Jurkat, Clone E6-1 (cell line): ENCODE measurements at regions not wholly inside any gene's neighbourhood (a gene's known extent, or its start where the extent isn't known, plus 50 kb on each side); places are given as distances from the start of the nearest gene placed in this dataset.
"Not testable (repeated sequence)": the region's sequence is repeated elsewhere in the genome, so short reads cannot be mapped to it uniquely, and the experiment has no call there.

ENCODE experiments used
- DNase-seq: peaks from one replicate; pipeline ENCODE4 v3.0.0-alpha.2; 2011; ENCODE audit warnings: low read depth, low spot score
- H3K4me3 ChIP-seq: 2 replicates; pipeline ENCODE4 v1.5.1; 2011; ENCODE audit warnings: mild to moderate bottlenecking, low read length, control low read depth, moderate library complexity

DNA sequence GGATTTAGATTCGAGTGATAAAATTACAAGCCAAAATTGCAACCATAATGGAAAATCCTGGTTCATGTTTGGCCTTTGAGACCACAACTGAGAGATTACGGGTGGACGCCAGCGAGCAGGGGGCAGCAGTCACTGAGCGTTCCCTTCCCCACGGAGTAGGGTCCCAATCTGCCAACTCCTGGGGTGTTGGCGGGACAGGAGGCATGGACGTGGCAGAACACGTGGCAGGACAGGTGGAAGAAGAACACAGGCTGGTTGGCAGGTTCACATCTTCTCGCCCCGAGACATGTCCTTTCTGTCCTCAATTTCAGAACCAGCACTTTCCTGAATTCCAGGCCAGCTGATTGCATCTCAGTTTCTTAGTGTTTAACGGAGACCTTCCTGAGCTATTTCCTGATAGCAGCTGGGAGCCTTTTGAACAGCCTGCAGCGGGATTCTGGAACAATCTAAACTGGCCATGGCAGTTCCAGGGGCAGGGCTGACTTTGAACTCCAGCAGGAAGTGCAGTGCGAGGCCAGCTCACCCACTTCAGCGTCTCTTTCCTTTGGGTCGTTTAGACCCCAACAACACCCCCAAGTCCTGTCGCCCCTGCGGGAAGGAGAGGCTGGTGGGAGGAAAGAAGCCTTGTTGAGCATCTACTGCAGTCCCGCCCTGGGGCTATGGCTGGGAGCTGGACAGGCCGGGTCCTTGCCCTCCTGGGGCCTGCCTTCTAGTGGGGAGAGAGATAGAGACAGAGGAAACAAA lies 159.1 kb upstream of the FOXF1 start:
- no peak for DNase-seq
- H3K4me3 ChIP-seq = no peak overlapping the region

DNA sequence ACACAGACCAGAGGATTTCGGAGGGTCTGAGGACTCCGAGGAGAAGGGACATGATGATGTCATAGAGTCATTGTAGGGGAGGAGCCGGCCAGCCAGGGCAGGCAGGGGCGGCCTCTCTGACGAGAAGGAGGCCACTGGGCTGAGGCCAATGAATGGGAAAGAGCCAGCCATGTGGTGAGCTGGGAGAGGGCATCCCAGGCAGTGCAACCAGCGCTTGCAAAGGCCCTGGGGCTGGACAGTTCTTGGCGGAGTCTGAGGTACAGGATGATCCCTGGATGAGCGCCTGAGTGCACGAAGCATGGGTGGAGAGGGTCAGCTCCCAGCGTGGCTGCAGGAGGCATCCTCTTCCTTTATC lies 158.6 kb upstream of the FOXF1 start:
- not testable (repeated sequence) for DNase-seq, H3K4me3 ChIP-seq

GRCh38 chr16:86353148-86353547 lies 157.2 kb upstream of the FOXF1 start:
- no peak for DNase-seq
- H3K4me3 ChIP-seq = no peak overlapping the region

DNA sequence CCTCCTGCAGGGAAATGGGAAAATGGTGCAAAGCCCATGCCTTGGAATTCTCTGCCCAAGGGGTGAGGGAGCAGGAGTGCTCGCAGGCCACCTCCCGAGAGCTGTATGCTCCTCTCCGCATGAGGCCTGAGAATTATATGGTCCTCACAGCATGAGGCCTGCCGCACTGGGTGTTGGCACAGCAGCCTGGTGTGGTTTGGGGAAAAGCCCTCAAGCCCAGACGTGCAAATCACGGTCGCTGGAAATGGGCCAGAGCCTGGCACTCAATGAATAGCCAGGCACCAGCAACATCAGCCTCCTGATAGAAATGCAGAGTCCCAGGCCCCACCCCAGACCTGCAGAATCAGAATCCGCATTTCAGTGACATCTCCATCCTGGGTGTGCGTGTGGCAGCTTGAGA lies 156.4 kb upstream of the FOXF1 start:
- no peak for DNase-seq
- H3K4me3 ChIP-seq = no peak overlapping the region

GRCh38 chr16:86354641-86355513 lies 155.4 kb upstream of the FOXF1 start:
- DNase-seq = no peak
- H3K4me3 ChIP-seq = no peak overlapping the region

- no peak for DNase-seq
Observed at GRCh38 chr16:86355531-86355930, 154.8 kb upstream of the FOXF1 start.

GRCh38 chr16:86355951-86356350 lies 154.4 kb upstream of the FOXF1 start:
- no peak for DNase-seq
- H3K4me3 ChIP-seq = no peak overlapping the region

More at GRCh38 chr16:86355531-86355930, 154.8 kb upstream of the FOXF1 start:
- no peak overlapping the region for H3K4me3 ChIP-seq

DNA sequence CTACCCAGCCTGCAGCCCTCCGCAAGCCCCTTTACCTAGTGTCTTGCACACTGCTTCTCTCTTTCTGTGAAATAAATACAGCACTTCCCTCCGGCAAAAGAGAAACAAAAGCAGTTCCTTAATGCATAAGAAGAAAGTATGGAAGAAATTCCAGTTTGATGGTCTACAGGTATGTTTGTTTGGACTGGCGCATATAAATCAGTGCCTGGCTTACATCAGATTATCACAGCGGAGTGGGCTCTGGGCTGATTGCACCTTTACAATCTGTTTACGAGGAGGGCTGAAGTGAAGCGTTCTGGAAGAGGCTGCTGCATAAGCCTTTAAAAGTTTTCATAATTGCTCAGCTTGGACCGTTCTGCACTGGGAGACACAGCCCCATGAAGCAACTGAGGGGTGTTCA lies 153.5 kb upstream of the FOXF1 start:
- H3K4me3 ChIP-seq = no peak overlapping the region
- no peak for DNase-seq

GRCh38 chr16:86357303-86357702 lies 153.0 kb upstream of the FOXF1 start:
- H3K4me3 ChIP-seq = no peak overlapping the region
- no peak for DNase-seq

- H3K4me3 ChIP-seq = no peak overlapping the region
- no peak for DNase-seq
Observed at GRCh38 chr16:86357950-86358349, 152.4 kb upstream of the FOXF1 start.

DNA sequence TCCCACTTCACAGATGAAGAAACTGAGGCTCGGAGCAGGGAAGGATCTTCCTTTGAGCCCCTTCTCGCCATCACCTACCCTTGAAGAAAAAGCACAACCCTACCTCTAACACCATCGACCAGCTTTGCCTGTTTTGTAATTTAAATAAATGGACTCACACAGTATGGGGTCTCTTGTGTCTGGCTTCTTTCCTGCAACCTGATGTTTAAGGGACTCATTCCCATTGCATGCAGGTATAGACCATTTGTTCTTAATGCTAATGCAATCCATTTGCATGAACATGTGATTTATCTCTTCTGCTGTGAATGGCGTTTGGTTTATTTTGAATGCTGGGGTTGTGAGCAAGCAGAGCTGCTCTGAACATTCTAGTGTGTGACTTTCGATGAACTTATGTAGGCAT lies 150.8 kb upstream of the FOXF1 start:
- no peak for DNase-seq
- no peak overlapping the region for H3K4me3 ChIP-seq

DNA sequence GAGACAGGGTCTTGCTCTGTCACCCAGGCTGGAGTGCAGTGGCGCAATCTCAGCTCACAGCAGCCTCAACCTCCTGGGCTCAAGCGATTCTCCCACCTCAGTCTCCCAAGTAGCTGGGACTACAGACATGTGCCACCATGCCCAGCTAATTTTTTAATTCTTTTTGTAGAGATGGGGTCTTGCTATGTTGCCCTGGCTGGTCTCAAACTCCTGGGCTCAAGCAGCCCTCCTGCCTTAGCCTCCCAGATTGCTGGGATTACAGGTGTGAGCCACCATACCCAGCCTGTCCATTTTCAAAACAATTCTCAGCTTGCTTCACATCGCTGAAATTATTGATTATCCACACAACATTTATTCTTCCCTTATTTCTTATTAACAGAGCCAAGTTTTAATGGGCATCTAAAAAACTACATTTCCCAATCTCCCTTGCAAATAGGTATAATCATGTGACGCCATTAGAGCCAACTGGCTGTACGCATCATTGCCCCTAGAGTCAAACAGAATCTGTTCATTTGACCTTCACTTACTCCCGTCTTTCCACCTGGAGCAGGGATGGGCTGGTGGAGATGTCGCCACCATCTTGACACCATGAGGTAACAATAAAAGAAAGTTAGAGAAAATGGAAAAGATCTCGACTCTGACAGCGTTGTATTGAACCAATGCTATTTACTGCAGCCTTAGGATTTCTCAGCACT lies 148.0 kb upstream of the FOXF1 start:
- no peak overlapping the region for H3K4me3 ChIP-seq
- no peak for DNase-seq

- no peak overlapping the region for H3K4me3 ChIP-seq
- no peak for DNase-seq
Observed at GRCh38 chr16:86363057-86363490, 147.3 kb upstream of the FOXF1 start.

DNA sequence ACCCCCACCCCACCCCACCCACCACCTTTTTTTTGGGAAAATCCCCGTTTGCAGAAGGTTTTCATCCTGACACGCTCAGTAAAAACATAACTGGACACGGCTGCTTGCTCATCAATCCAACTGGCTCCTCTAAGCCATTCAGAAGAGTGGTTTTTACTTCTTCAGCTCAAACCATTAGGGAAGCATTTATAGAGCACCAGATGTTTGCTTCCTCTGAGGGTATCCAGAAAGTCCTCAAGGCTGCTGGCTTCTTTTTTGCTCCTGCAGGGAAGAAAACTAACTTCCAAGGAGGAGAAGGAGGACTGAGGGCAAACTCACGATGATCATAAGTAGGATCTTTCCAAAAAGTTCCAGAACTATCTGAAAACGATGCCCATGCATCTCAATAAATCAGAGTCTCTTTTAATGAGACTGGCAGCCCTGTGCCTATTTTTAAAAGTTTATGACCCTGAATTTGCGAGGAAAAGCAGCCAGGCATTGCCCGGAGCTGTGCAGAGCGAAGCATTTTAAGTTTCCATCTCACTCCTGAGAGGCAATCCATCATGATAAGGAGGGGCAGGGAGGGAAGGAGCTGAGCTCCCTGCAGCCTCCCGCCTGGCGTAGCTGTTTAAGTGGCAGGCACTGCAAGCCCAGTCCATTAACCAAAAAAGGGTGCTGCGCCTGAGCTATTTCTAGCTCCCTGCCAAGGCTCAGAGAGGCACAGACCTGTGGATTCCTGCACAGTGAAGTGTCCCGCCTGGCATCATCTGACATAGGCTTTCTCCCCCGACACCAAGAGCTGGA lies 146.3 kb upstream of the FOXF1 start:
- no peak overlapping the region for H3K4me3 ChIP-seq
- no peak for DNase-seq

- no peak for DNase-seq
- H3K4me3 ChIP-seq = no peak overlapping the region
Observed at GRCh38 chr16:86364653-86365380, 145.5 kb upstream of the FOXF1 start.

DNA sequence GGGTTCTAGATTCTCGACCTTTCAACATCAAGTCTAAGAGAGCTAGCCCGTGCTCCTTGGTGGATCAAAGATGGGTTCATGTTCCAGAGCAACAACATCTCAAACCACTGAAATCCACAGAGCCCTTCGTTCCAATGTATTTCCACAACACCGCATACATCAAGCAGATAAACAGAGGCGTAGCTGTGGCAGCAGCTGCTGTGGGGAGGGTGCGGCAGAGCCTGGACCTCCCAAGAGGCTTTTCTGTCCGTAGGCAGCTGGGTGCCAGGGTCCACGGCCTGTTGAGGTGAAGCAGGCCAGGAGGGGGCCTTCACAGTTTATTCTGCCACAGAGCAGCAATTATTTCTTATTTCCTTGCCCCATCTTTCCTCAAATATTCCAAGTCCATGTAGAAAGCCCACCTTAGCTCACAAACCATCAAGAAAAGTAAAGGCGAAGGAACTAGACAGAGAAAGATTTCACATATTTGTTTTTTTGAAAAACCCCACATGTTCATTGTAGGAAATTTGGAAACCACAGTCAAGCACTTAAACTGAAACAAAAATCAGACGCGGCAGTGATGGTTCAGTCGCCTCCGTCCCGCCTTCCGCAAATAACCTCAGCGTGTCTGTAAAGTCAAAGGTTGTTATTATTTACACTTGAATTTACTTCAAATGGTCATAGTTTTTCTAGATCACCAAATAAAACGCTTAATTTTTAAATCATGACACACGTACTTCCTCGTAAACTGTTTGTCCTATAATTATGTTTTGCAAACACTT lies 144.6 kb upstream of the FOXF1 start:
- no peak for DNase-seq
- H3K4me3 ChIP-seq = no peak overlapping the region

- DNase-seq = no peak
- no peak overlapping the region for H3K4me3 ChIP-seq
Observed at GRCh38 chr16:86366481-86366880, 143.8 kb upstream of the FOXF1 start.
